KMS-11 (cell line): ENCODE measurements at regions not wholly inside any gene's neighbourhood (a gene's known extent, or its start where the extent isn't known, plus 50 kb on each side); places are given as distances from the start of the nearest gene placed in this dataset.

Source experiments
- H2AFZ ChIP-seq: fragments of 200-600 bp; sonication (generic); 2 replicates; pipeline ENCODE4 v1.6.1; 2016; ENCODE audit warnings: antibody characterized with exemption, mixed run types, low read depth
- H3K27ac ChIP-seq: fragments of 200-600 bp; sonication (generic); 2 replicates; pipeline ENCODE4 v1.6.1; 2016; ENCODE audit warnings: mild to moderate bottlenecking, mixed run types
- H3K27me3 ChIP-seq: fragments of 200-600 bp; sonication (generic); 2 replicates; pipeline ENCODE4 v1.6.1; 2017; ENCODE audit warnings: mild to moderate bottlenecking, low read depth, mixed run types, moderate library complexity; ENCODE audit not compliant: insufficient read depth
- H3K36me3 ChIP-seq: fragments of 200-600 bp; sonication (generic); 2 replicates; pipeline ENCODE4 v1.6.1; 2017; ENCODE audit warnings: mild to moderate bottlenecking, mixed run types; ENCODE audit not compliant: insufficient read depth
- H3K4me1 ChIP-seq: fragments of 200-600 bp; sonication (generic); 2 replicates; pipeline ENCODE4 v1.6.1; 2016; ENCODE audit warnings: mild to moderate bottlenecking, low read depth, mixed run types; ENCODE audit not compliant: poor library complexity, severe bottlenecking
- H3K4me2 ChIP-seq: fragments of 200-600 bp; sonication (generic); 2 replicates; pipeline ENCODE4 v1.7.0; 2016; ENCODE audit warnings: mild to moderate bottlenecking, mixed run types
- H3K4me3 ChIP-seq: fragments of 200-600 bp; sonication (generic); IDR thresholded peaks from 2 replicates; pipeline ENCODE4 v1.6.1; 2017; ENCODE audit warnings: low read depth, low read length, mixed read lengths; ENCODE audit not compliant: insufficient read depth
- H3K79me2 ChIP-seq: fragments of 200-600 bp; sonication (generic); 2 replicates; pipeline ENCODE4 v1.6.1; 2016; ENCODE audit warnings: low read depth, mixed run types; ENCODE audit not compliant: insufficient read depth
- H3K9ac ChIP-seq: fragments of 200-600 bp; sonication (generic); 2 replicates; pipeline ENCODE4 v1.6.1; 2016; ENCODE audit warnings: mild to moderate bottlenecking, mixed run types
- H4K20me1 ChIP-seq: fragments of 200-600 bp; sonication (generic); 2 replicates; pipeline ENCODE4 v1.6.1; 2016; ENCODE audit warnings: mild to moderate bottlenecking, mixed run types; ENCODE audit not compliant: insufficient read depth
- TF ChIP-seq, protein P1 (sequence below): fragments of 200-600 bp; sonication (generic); conservative IDR thresholded peaks from 2 replicates; pipeline ENCODE4 v1.6.1; 2017; ENCODE audit warnings: low read depth, mild to moderate bottlenecking, antibody characterized with exemption, low read length, moderate library complexity, mixed read lengths

DNA sequence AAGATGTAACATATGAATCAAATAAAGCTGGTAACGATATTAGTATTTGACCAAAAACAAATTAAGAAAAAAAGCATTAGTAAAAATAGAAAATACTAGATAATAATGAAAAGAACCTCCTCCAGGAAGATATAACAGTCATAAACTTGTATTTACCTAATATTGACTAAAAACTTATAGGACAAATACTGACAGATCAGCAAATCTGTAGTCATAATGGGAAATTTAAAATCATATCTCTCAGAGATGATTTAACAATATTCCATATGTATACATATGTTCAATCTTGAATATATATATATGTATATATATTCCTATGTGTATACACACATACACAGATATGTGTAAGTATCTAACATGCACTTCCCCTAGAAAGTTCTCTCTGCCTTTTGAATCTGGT is 52.0 kb upstream of the FGGY start:
- no peak overlapping the region for H3K4me3 ChIP-seq
- H3K4me1 ChIP-seq: no peaks in the 10 kb centered on the region
- H3K79me2 ChIP-seq: no peaks in the 10 kb centered on the region
- no peaks in the 10 kb centered on the region for H3K27me3 ChIP-seq
- no peak overlapping the region for H3K9ac ChIP-seq
- no peaks in the 10 kb centered on the region for H3K36me3 ChIP-seq
- no peak overlapping the region for H2AFZ ChIP-seq
- H4K20me1 ChIP-seq: no peaks in the 10 kb centered on the region
- H3K27ac ChIP-seq: no peak overlapping the region
- no peak overlapping the region for H3K4me2 ChIP-seq
- TF ChIP-seq, protein P1, sequence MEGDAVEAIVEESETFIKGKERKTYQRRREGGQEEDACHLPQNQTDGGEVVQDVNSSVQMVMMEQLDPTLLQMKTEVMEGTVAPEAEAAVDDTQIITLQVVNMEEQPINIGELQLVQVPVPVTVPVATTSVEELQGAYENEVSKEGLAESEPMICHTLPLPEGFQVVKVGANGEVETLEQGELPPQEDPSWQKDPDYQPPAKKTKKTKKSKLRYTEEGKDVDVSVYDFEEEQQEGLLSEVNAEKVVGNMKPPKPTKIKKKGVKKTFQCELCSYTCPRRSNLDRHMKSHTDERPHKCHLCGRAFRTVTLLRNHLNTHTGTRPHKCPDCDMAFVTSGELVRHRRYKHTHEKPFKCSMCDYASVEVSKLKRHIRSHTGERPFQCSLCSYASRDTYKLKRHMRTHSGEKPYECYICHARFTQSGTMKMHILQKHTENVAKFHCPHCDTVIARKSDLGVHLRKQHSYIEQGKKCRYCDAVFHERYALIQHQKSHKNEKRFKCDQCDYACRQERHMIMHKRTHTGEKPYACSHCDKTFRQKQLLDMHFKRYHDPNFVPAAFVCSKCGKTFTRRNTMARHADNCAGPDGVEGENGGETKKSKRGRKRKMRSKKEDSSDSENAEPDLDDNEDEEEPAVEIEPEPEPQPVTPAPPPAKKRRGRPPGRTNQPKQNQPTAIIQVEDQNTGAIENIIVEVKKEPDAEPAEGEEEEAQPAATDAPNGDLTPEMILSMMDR: no peak
